ENCODE measurements at regions not wholly inside any gene's neighbourhood (a gene's known extent, or its start where the extent isn't known, plus 50 kb on each side); places are given as distances from the start of the nearest gene placed in this dataset.

- TF ChIP-seq CTCF (IDR thresholded peaks at IDR 0.05) = no peak
- no peak for TF ChIP-seq POLR2A (IDR thresholded peaks at IDR 0.05)
Observed at GRCh38 chr4:60663769-60664168, 536.4 kb upstream of the ADGRL3 start.

All from lower leg skin (tissue), 3 donors.